ENCODE measurements at regions not wholly inside any gene's neighbourhood (a gene's known extent, or its start where the extent isn't known, plus 50 kb on each side); places are given as distances from the start of the nearest gene placed in this dataset.

GRCh38 chr12:93097417-93097816 is 168.3 kb upstream of the EEA1 start:
- TF ChIP-seq CTCF (conservative IDR thresholded peaks at IDR 0.05): no peak
- no peak for TF ChIP-seq EZH2 (IDR thresholded peaks at IDR 0.05; ENCODE audit: low read depth)
